ENCODE measurements at regions not wholly inside any gene's neighbourhood (a gene's known extent, or its start where the extent isn't known, plus 50 kb on each side); places are given as distances from the start of the nearest gene placed in this dataset.

- no peak overlapping the region for H3K4me3 ChIP-seq (ENCODE audit: low read depth, low read length)
- POLR2A ChIA-PET: no interaction called here
- no peaks in the 10 kb centered on the region for H3K4me1 ChIP-seq (ENCODE audit: control insufficient read depth, insufficient read depth, low read length)
- TF ChIP-seq ZNF521 (tag by site-specific recombination; IDR thresholded peaks at IDR 0.05) (no peak), REST (tag by site-specific recombination; IDR thresholded peaks at IDR 0.05) (no peak), ZNF596 (tag by site-specific recombination; IDR thresholded peaks at IDR 0.05) (no peak), ZNF248 (tag by site-specific recombination; IDR thresholded peaks at IDR 0.05) (no peak), ZNF558 (tag by site-specific recombination; IDR thresholded peaks at IDR 0.05) (no peak), ZNF214 (tag by site-specific recombination; IDR thresholded peaks at IDR 0.05; ENCODE audit: borderline replicate concordance) (no peak), ZNF223 (tag by site-specific recombination; IDR thresholded peaks at IDR 0.05) (no peak), ZNF10 (tag by site-specific recombination; IDR thresholded peaks at IDR 0.05) (no peak), HIC1 (tag by site-specific recombination; IDR thresholded peaks at IDR 0.05) (no peak), ZNF404 (tag by site-specific recombination; IDR thresholded peaks at IDR 0.05) (no peak), KLF1 (tag by site-specific recombination; IDR thresholded peaks at IDR 0.05) (no peak), ZBTB20 (tag by site-specific recombination; IDR thresholded peaks at IDR 0.05) (no peak), ZNF645 (tag by site-specific recombination; IDR thresholded peaks at IDR 0.05) (no peak), ZNF311 (tag by site-specific recombination; IDR thresholded peaks at IDR 0.05; ENCODE audit: borderline replicate concordance) (no peak), ZNF19 (tag by site-specific recombination; IDR thresholded peaks at IDR 0.05; ENCODE audit: low read depth) (no peak), WT1 (tag by site-specific recombination; IDR thresholded peaks at IDR 0.05) (no peak)
- H3K9me3 ChIP-seq (ENCODE audit: control insufficient read depth, insufficient read depth, low read depth, low read length): no peaks in the 10 kb centered on the region
- H3K27ac ChIP-seq (ENCODE audit: extremely low read depth, low read depth, low read length): no peak overlapping the region
- H3K36me3 ChIP-seq (ENCODE audit: control insufficient read depth in 2 of 2, insufficient read depth in 1 of 2, low read length in 2 of 2): no peaks in the 10 kb centered on the region
- CTCF ChIA-PET: no interaction called here
These were observed 80.1 kb upstream of the CD55 start for GRCh38 chr1:207241164-207241934.

- Histone ChIP-seq H3K4me1 (ENCODE audit: control insufficient read depth, insufficient read depth, low read length) (no peaks in the 10 kb centered on the region), H3K9me3 (ENCODE audit: control insufficient read depth, insufficient read depth, low read depth, low read length) (no peaks in the 10 kb centered on the region), H3K27ac (ENCODE audit: extremely low read depth, low read depth, low read length) (no peak overlapping the region), H3K4me3 (ENCODE audit: low read depth, low read length) (no peak overlapping the region), H3K36me3 (ENCODE audit: control insufficient read depth in 2 of 2, insufficient read depth in 1 of 2, low read length in 2 of 2) (no peaks in the 10 kb centered on the region)
- ChIA-PET POLR2A (no interaction called here), CTCF (interaction anchor here (0.5 kb wide), 1 partner anchor 158 kb away, joined by 3 read pairs; no protein-coding TSS in a partner anchor)
- no peak for TF ChIP-seq SCRT1 (tag by site-specific recombination; IDR thresholded peaks at IDR 0.05; ENCODE audit: borderline replicate concordance)
- TF ChIP-seq MZF1 (tag by site-specific recombination; IDR thresholded peaks at IDR 0.05; ENCODE audit: borderline replicate concordance): no peak
- TF ChIP-seq ZNF202 (tag by site-specific recombination; IDR thresholded peaks at IDR 0.05; ENCODE audit: borderline replicate concordance): no peak
- TF ChIP-seq ZNF600 (tag by site-specific recombination; IDR thresholded peaks at IDR 0.05): no peak
- no peak for TF ChIP-seq ZNF23 (tag by site-specific recombination; IDR thresholded peaks at IDR 0.05; ENCODE audit: borderline replicate concordance)
- TF ChIP-seq HOXC10 (CRISPR knock-in tag; IDR thresholded peaks at IDR 0.05): no peak
- no peak for TF ChIP-seq ZNF114 (tag by site-specific recombination; IDR thresholded peaks at IDR 0.05)
- TF ChIP-seq SCRT2 (tag by site-specific recombination; IDR thresholded peaks at IDR 0.05): no peak
- no peak for TF ChIP-seq ZNF221 (tag by site-specific recombination; IDR thresholded peaks at IDR 0.05; ENCODE audit: borderline replicate concordance)
- no peak for TF ChIP-seq ZSCAN16 (tag by site-specific recombination; IDR thresholded peaks at IDR 0.05)
- no peak for TF ChIP-seq ZNF174 (tag by site-specific recombination; IDR thresholded peaks at IDR 0.05)
- TF ChIP-seq ZNF324 (tag by site-specific recombination; IDR thresholded peaks at IDR 0.05): no peak
These were observed 77.8 kb upstream of the CD55 start for GRCh38 chr1:207243442-207244408.
